Dedifferentiated amniotic fluid mesenchymal stem cell (primary cell): ENCODE measurements at regions not wholly inside any gene's neighbourhood (a gene's known extent, or its start where the extent isn't known, plus 50 kb on each side); places are given as distances from the start of the nearest gene placed in this dataset.
"Not testable (repeated sequence)": the region's sequence is repeated elsewhere in the genome, so short reads cannot be mapped to it uniquely, and the experiment has no call there.

Experiments
- DNase-seq: peaks from one replicate; pipeline ENCODE4 v3.0.0-alpha.2; 2016; ENCODE audit errors: extremely low spot score

- no peak for DNase-seq
Observed at GRCh38 chr5:111826064-111826463, 69.1 kb upstream of the NREP start.

GRCh38 chr5:111820072-111820471 lies 63.1 kb upstream of the NREP start:
- DNase-seq, result no peak

GRCh38 chr5:111819028-111819427 lies 62.0 kb upstream of the NREP start:
- DNase-seq, result not testable (repeated sequence)

- DNase-seq, result no peak
Observed at GRCh38 chr5:111813537-111813936, 56.5 kb upstream of the NREP start.

GRCh38 chr5:111810112-111810511 lies 53.1 kb upstream of the NREP start:
- DNase-seq, result no peak
